HG02884 (cell line): ENCODE measurements at regions not wholly inside any gene's neighbourhood (a gene's known extent, or its start where the extent isn't known, plus 50 kb on each side); places are given as distances from the start of the nearest gene placed in this dataset.
"Not testable (repeated sequence)": the region's sequence is repeated elsewhere in the genome, so short reads cannot be mapped to it uniquely, and the experiment has no call there.

Experiments used
- ATAC-seq: cut with Tn5 transposase; IDR thresholded peaks from one replicate; pipeline ENCODE4 v1.9.1; 2021; ENCODE audit warnings: mild to moderate bottlenecking, moderate library complexity; ENCODE audit not compliant: unreplicated experiment

GRCh38 chr10:56104923-56105322 lies 256.1 kb downstream of the ZWINT start:
- no peak for ATAC-seq

- ATAC-seq: no peak
Measured at GRCh38 chr10:56104487-56104886, 256.6 kb downstream of the ZWINT start.

GRCh38 chr10:56096226-56096517 lies 264.9 kb downstream of the ZWINT start:
- no peak for ATAC-seq

- no peak for ATAC-seq
Measured at GRCh38 chr10:56095506-56096225, 265.4 kb downstream of the ZWINT start.

- not testable (repeated sequence) for ATAC-seq
Measured at GRCh38 chr10:56093645-56094044, 267.4 kb downstream of the ZWINT start.

- ATAC-seq: no peak
Measured at GRCh38 chr10:56091872-56092271, 269.2 kb downstream of the ZWINT start.

GRCh38 chr10:56090914-56091540 lies 270.0 kb downstream of the ZWINT start:
- ATAC-seq: no peak

GRCh38 chr10:56085406-56086122 lies 275.5 kb downstream of the ZWINT start:
- no peak for ATAC-seq

- no peak for ATAC-seq
Measured at GRCh38 chr10:56082169-56082568, 278.9 kb downstream of the ZWINT start.

GRCh38 chr10:56068473-56069263 lies 292.4 kb downstream of the ZWINT start:
- ATAC-seq: no peak

- ATAC-seq: no peak
Measured at GRCh38 chr10:56068040-56068439, 293.0 kb downstream of the ZWINT start.

- ATAC-seq: no peak
Measured at GRCh38 chr10:56063642-56064041, 297.4 kb downstream of the ZWINT start.

GRCh38 chr10:56057860-56058259 lies 303.2 kb downstream of the ZWINT start:
- ATAC-seq: no peak

GRCh38 chr10:56035489-56035888 lies 325.6 kb downstream of the ZWINT start:
- no peak for ATAC-seq

- ATAC-seq: no peak
Measured at GRCh38 chr10:56028298-56029132, 332.5 kb downstream of the ZWINT start.

- ATAC-seq: no peak
Measured at GRCh38 chr10:56012101-56012500, 349.0 kb downstream of the ZWINT start.

- ATAC-seq: no peak
Measured at GRCh38 chr10:56003555-56003954, 357.5 kb downstream of the ZWINT start.

- no peak for ATAC-seq
Measured at GRCh38 chr10:55989188-55989587, 371.9 kb downstream of the ZWINT start.

GRCh38 chr10:55979203-55979602 lies 381.9 kb downstream of the ZWINT start:
- ATAC-seq: no peak

- ATAC-seq: no peak
Measured at GRCh38 chr10:55966101-55966500, 395.0 kb downstream of the ZWINT start.

- ATAC-seq: no peak
Measured at GRCh38 chr10:55943403-55943802, 417.7 kb downstream of the ZWINT start.
